Right lung (tissue), 2 donors: ENCODE measurements at regions not wholly inside any gene's neighbourhood (a gene's known extent, or its start where the extent isn't known, plus 50 kb on each side); places are given as distances from the start of the nearest gene placed in this dataset.
A peak's percentile ranks its signal among the peaks of the same experiment; 100 is the strongest.
"Not testable (repeated sequence)": the region's sequence is repeated elsewhere in the genome, so short reads cannot be mapped to it uniquely, and the experiment has no call there.

ENCODE experiments used
- DNase-seq, 2 donors: peaks; one replicate each; pipeline ENCODE4 v3.0.0-alpha.2; 2013

DNA sequence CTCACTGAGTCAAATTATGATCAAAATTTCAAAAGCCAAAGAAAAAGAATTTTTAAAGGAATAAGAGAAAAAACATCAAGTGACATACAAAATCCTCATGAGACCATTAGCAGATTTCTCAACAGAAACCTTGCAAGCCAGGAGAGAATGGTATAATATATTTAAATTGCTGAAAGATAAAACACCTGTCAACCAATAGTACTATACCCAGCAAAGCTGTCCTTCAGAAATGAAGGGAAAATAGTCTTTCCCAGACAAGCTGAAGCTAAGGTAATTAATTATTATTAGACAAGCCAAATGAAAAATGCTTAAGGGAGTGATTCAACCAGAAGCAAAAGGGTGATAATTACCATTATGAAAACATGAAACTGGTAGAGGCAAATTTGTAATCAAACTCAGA lies 104.2 kb upstream of the TET2 start:
- DNase-seq: no peak

DNA sequence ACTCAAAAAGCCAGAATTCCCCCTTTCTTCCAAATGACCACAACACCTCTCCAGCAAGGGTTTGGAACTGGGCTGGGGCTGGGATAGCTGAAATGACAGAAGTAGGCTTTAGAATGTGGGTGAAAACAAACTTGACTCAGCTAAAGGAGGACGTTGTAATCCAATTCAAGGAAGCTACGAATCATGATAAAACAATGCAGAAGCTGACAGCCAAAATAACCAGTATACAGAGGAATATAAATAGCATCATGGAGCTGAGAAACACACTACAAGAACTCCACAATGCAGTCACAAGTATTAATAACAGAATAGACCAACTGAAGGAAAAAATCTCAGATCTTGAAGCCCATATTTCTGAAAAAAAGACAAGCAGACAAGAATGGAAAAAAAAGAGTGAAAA lies 95.8 kb upstream of the TET2 start:
- DNase-seq: no peak

DNA sequence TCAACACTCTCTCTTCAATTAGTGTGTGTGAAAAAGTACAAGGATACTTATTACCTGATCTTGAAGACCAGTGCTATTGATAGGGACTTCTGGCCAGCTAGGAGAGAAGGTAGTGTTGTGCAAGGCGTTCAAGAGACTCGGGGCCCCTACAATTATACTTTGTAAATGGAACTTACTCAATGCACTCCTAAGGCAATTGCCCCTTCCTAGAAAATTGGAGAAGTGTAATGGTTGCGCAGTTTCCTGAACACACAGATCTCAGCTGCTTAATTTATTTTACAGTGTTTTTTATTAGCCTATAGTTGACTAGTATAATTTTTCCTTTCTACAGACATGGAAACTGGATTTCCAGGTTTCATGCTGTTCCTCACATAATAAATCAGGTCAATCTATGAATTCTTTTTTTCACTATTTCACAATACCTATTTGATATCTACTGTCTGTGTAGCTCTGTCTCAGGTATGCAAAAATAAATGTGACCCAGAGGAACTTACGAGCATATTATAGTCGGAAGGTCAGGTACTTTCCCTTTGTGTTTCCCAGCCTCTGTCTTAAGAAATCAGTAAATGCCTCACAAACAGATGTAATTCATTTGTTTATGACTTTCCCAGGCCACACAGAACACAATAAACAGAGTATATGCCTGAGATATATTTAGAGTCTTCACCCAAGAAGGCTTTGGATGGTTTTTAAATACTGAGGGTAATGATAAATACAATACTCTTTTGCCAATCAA lies 89.1 kb upstream of the TET2 start:
- no peak for DNase-seq

DNA sequence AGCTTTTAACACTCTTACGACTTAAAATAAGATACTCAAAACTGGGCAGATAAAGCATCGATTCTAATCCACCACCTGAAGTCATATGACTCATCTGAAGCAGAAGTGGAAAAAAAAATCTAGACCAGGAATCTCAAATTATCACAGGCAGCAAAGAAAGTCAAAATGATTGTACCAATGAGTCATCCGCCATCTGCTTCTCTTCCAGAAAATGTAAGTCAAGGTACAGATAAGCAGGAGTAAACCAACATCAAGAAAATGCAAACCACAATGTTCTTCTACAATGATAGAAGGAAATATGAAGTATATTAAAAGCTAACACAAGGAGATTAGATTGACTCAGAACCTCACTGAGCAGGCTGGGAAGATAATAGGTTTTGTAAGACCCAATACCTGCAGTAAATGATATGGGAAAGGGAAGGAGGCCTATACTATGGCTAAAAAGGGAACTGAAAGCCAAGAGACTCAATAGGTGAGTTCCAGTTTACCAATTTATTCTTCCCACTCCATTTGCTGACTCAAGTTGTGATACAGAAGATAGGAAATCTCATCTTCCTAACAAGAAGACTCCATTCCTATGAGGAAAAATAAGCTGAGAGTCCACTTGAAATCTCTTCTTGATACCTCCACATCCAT lies 88.4 kb upstream of the TET2 start:
- no peak for DNase-seq

- no peak for DNase-seq
Measured at GRCh38 chr4:105059337-105059736, 87.3 kb upstream of the TET2 start.

DNA sequence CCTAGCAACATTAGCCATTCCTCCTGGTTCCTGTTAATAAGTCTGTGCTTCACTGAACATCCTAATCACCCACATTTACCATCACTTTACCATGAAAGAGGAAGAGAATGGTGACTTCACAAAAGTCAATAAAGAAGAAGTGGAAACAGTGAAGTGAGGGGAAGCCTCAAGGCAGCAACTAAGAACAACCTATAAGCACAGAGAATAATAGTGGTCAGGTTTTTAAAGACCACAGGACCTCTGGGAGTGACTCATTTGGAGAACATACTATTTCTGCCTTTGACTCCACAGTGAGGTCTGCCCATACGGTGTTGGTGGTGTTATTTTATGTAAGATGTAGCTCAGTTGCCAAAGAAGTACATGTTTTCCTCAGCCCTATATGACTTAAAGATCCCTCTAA lies 86.0 kb upstream of the TET2 start:
- DNase-seq: no peak

- DNase-seq: no peak
Measured at GRCh38 chr4:105061136-105061696, 85.5 kb upstream of the TET2 start.

- DNase-seq: no peak
Measured at GRCh38 chr4:105061731-105062130, 84.9 kb upstream of the TET2 start.

DNA sequence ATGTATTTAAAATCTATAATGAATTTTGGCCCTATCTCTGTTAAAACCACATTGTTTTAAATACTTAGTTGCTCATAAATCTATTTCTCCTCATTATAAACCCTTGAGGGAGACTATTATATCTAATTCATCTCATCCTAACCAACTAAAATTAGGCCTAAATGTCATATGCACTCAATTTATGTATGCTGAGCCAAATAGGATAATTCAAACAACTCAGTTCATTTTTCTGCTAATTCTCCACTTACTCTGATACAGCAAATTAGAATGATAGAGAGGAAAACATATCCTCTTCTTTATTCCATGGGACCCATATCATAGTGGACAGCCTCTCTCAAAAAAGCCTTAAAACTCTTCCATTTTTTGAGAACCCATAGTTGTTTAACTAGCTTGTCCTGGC lies 80.3 kb upstream of the TET2 start:
- no peak for DNase-seq

DNA sequence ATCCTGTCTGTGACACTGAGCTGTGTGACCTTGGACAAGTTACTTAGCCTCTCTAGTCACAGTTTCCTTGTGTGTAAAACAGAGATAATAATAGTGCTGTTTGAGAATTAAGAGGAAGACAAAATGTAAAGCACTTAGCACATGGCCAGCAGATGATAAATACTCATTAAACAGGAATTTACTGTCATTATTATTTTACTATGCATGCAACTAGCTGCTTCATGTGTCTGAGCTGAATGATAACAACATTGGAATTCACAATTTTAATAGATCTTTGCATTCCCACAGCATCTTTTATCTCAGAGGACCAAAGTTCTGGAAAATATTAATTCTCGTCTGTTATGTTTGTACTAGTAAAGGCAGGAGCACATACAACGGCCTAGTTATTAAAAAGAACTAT lies 79.2 kb upstream of the TET2 start:
- DNase-seq: no peak

DNA sequence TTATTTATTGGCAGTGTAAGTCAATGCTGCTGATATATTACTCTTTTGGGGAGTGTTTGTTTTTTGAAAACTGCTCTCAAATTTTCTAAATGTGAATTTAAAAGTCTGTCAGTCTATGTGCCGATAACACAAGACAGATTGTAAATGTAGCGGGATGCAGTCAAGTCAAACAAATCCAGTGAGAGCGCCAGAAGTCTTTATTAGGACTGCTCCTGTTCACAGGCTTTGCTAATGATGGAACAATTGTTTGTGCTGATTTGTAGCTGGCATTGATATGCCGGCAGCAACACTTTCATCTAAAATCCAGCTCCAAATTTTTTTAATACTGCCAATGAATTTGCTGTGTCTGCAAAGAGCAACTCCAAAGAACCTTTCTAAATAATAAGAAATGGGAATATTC lies 78.7 kb upstream of the TET2 start:
- DNase-seq: peak; percentile 67 to 73

GRCh38 chr4:105068516-105068915 lies 78.2 kb upstream of the TET2 start:
- no peak for DNase-seq

GRCh38 chr4:105072095-105072494 lies 74.6 kb upstream of the TET2 start:
- DNase-seq: not testable (repeated sequence)

DNA sequence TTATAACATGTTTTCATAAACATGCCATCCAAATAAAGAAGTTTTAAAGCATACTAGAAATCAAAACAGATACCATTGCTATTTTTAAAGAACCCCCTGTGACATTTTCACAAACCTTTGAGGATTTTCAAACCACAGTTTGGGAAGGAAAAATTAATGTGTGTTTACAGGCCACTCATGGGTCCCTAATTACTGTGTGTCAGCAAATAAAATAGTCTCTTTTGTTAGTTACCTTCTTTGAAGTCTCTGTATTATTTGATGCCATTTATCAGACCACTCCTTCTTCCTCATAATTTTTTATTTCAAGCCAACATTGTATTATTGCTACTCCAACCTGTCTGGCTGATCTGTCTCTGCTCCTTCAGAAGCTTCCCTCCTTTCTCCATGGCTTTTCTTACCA lies 72.6 kb upstream of the TET2 start:
- no peak for DNase-seq

- no peak for DNase-seq
Measured at GRCh38 chr4:105075045-105075444, 71.6 kb upstream of the TET2 start.

DNA sequence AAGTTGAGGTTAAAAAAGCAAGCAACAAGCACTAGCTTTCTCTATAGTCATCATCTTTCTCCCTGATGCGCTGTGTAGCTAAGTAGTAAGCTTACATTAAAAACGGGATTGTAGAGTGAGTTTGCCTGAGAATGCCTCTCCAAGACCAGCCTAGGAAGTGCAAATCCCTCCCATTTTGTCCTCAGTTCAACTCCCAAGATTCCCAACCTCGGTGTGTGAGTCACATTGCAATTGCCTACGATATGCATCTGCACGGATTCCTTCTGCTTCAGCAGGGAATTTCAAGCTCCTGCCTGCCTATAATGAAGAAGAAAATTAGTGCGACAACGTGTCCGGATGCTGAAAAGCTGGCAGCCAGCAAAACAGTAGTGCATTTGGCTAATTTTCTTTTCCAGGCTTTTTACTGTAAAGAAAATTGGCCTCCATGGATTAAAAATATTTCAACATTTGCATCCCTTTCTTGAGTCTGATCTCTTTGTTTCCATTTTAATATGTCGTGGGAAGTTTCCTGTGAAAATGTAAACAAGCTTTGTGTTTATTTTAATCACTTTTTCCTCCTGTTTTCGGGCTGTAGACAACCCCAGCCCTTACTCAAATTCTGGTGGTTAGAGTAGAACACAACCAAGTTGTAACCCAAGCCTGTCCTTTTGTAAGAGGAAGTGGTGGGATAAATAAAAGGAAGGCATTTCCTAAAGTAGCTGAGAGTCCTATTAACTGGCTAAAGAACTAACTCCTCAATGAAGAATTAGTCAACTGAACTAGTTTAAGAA lies 58.4 kb upstream of the TET2 start:
- DNase-seq: no peak

DNA sequence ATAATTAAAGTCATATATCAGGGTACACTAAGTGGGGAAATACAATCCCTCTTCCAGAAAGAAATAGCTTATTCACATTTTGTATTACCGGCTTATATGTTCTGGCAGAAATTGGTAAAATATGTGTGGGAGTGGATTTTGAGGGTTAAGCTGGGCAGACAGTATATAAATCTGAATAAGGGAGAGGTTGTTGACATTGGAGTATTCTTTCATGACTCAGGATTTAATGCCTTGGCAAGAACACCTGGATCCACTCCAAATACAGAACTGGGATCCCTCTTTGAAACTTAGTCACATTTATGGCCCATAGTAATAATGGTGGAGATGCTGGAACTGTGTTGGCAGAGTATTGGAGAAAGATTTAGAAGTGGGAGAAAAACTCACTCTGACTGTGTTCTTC lies 54.3 kb upstream of the TET2 start:
- DNase-seq: no peak

- no peak for DNase-seq
Measured at GRCh38 chr4:105092768-105093167, 53.9 kb upstream of the TET2 start.

DNA sequence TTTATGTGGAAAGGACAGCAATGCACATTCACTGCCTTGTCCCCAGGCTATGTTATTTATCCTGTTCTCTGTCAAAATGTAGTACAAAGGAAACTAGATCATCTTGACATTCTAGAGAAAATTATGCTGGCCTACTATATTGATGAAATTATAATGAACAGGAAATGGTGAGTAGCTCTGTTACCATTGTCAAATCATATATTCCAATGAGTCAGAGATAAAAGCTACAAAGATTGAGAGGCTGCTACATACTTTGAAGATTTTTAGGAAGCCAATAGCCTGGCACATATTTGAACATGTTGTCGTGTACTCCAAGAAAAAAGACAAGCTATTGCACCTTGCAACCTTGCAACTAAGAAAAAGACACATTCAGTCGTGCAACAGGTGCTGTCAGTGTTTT lies 52.7 kb upstream of the TET2 start:
- DNase-seq: no peak
